GM18870 (cell line): ENCODE measurements at regions not wholly inside any gene's neighbourhood (a gene's known extent, or its start where the extent isn't known, plus 50 kb on each side); places are given as distances from the start of the nearest gene placed in this dataset.
"Not testable (repeated sequence)": the region's sequence is repeated elsewhere in the genome, so short reads cannot be mapped to it uniquely, and the experiment has no call there.

ENCODE experiments used
- ATAC-seq: cut with Tn5 transposase; IDR thresholded peaks from one replicate; pipeline ENCODE4 v1.9.1; 2021; ENCODE audit warnings: moderate library complexity; ENCODE audit not compliant: unreplicated experiment

DNA sequence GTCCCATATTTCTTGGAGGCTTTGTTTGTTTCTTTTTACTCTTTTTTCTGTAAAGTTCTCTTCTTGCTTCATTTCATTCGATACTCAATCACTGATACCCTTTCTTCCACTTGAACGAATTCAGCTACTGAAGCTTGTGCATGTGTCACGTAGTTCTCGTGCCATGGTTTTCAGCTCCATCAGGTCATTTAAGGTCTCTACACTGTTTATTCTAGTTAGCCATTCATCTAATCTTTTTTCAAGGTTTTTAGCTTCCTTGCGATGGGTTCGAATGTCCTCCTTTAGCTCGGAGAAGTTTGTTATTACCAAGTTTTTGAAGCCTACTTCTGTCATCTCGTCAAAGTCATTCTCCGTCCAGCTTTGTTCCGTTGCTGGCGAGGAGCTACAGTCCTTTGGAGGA lies 55.6 kb upstream of the CRYM start:
- ATAC-seq = not testable (repeated sequence)
